ENCODE measurements at regions not wholly inside any gene's neighbourhood (a gene's known extent, or its start where the extent isn't known, plus 50 kb on each side); places are given as distances from the start of the nearest gene placed in this dataset.

DNA sequence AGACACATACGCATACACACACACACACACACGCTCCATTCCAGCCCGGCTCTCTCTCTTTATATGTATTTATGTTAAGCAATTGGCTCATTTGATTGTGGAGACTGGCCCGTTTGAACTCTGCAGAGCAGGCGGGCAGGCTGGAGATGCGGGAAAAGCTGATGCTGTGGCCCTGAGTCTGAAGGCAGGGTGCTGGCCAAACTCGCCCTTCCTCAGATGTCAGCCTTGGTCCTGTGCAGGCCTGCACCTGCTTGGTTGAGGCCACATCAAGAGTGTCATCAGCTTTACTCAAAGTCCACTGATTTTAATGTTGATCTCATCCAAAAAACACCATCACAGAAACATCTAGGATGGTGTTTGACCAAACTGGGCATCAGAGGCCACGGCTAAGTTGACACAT is 569.3 kb downstream of the TBC1D22A start:
- WGBS (ENCODE audit: insufficient coverage) = 89% methylated on average over 3 of the region's 8 CpGs
- ATAC-seq (replicated peaks in 1 of 4) = no peak
- Histone ChIP-seq H3K4me3 (ENCODE audit: control insufficient read depth in 1 of 2, extremely low read depth in 1 of 2, low read length in 1 of 2) (no peak overlapping the region), H3K9me3 (no peaks in the 10 kb centered on the region), H3K27me3 (replicated peaks in 1 of 2; ENCODE audit: control insufficient read depth in 2 of 2, extremely low read depth in 1 of 2, insufficient read depth in 2 of 2, low read length in 1 of 2) (peaks cover 0 to 36% of the 10 kb centered on the region in 2 experiments), H3K4me1 (ENCODE audit: control insufficient read depth in 1 of 2, extremely low read depth in 1 of 2, insufficient read depth in 2 of 2, low read length in 2 of 2) (no peaks in the 10 kb centered on the region), H3K36me3 (ENCODE audit: control insufficient read depth in 2 of 2, extremely low read depth in 1 of 2, insufficient read depth in 1 of 2, low read length in 1 of 2) (no peaks in the 10 kb centered on the region), H3K27ac (ENCODE audit: low read length) (no peak overlapping the region)
- POLR2A ChIA-PET = no interaction called here
- Mint-ChIP-seq H3K4me3 (no peak overlapping the region), H3K36me3 (no peaks in the 10 kb centered on the region), H3K4me1 (no peaks in the 10 kb centered on the region), H3K27ac (no peak overlapping the region), H3K27me3 (peaks cover 3 to 5% of the 10 kb centered on the region in 2 donors), H3K9me3 (peaks cover 0 to 11% (median 6%) of the 10 kb centered on the region in 3 donors)
- DNase-seq = no peak
- CTCF ChIA-PET = no interaction called here

DNA sequence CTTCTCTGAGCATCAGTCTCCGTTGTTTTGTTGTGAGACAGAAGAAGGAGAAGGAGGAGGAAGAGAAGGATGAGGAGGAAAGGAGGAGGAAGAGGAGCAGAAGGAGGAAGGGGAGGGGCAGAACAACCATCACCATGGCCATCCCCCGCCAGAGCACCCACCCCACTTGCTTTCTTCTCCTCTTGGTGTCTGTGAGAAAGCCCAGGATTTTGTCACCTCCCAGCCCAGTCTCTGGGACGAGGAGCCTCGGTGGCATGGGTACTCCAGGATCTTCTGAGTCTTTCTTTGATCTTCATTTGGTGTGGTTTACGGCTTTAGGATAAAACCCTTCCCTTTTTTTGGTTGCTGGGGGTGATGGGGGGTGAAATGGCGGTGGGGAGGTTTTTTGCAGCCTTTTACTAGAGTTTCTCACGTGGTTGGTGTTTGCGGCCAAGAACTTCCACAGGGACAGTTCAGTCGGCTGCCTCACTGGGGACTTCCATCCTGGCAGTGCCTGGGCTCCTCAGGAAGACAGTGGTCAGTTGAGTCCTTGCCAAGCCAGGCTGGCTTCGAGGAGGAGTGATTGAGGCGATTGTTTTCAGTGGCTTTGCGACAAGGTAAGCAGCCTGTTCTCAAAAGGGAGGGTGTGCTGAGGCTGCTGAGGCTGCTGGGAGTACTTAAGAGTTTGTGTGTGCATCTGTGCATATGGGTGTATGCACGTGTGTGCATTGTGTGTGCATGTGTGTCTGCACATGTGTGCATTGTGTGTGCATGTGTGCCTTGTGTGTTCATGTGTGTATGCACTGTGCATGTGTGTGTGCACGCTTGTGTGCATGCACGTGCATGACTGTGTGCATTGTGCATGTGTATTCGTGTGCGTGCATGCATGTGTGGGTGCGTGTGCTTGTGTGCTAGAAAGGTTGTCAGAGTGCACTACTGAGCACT is 567.5 kb downstream of the TBC1D22A start:
- Histone ChIP-seq H3K27ac (ENCODE audit: low read length) (no peak overlapping the region), H3K27me3 (replicated peaks in 1 of 2; ENCODE audit: control insufficient read depth in 2 of 2, extremely low read depth in 1 of 2, insufficient read depth in 2 of 2, low read length in 1 of 2) (peaks cover 0 to 38% of the 10 kb centered on the region in 2 experiments), H3K9me3 (no peaks in the 10 kb centered on the region), H3K4me1 (ENCODE audit: control insufficient read depth in 1 of 2, extremely low read depth in 1 of 2, insufficient read depth in 2 of 2, low read length in 2 of 2) (no peaks in the 10 kb centered on the region), H3K4me3 (ENCODE audit: control insufficient read depth in 1 of 2, extremely low read depth in 1 of 2, low read length in 1 of 2) (no peak overlapping the region), H3K36me3 (ENCODE audit: control insufficient read depth in 2 of 2, extremely low read depth in 1 of 2, insufficient read depth in 1 of 2, low read length in 1 of 2) (no peaks in the 10 kb centered on the region)
- ATAC-seq (replicated peaks in 1 of 4) = no peak
- no peak overlapping the region for H3K4me3 Mint-ChIP-seq
- 70% methylated on average over 15 of the region's 18 CpGs for WGBS (ENCODE audit: insufficient coverage)
- POLR2A ChIA-PET = no interaction called here
- H3K9me3 Mint-ChIP-seq = peaks cover 0 to 5% (median 0%) of the 10 kb centered on the region in 3 donors
- DNase-seq = no peak
- H3K36me3 Mint-ChIP-seq = no peaks in the 10 kb centered on the region
- H3K27me3 Mint-ChIP-seq = peaks cover 4 to 5% of the 10 kb centered on the region in 2 donors
- CTCF ChIA-PET = no interaction called here
- H3K4me1 Mint-ChIP-seq = no peaks in the 10 kb centered on the region
- H3K27ac Mint-ChIP-seq = no peak overlapping the region

DNA sequence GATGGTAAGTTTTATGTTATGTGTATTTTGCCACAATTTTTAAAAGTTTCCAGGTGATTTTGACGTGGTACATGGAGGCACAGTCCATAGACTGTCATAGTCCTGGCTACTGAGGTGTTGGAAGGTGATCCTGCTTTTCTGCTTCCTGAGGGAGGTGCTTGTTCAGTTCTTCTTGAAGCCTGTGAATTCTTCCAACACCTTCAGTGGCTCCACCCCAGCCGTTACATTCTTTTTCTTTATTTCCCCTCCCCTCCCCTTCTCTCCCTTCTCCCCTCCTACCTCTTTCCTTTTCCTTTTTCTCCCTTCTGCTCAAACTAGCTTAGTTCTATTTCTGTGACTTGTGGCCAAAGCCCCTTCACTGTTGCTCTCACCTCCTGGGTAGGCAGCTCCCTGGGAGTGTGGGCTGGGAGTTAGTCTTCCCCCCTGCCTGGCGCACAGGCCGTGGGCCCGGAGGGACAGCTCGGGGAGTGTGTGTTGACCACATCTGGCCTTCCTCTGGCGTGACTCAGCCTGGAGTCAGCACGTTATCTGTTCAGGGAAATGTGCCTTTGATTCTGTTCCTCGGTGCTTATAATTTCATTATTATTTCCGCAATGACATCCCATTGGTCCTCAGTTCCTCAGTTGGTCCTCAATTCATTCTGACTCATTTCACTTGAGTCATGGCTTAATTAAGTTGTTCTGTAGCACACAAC is 566.2 kb downstream of the TBC1D22A start:
- ChIA-PET POLR2A (no interaction called here), CTCF (no interaction called here)
- DNase-seq = no peak
- H3K4me3 Mint-ChIP-seq = no peak overlapping the region
- no peaks in the 10 kb centered on the region for H3K4me1 ChIP-seq (ENCODE audit: control insufficient read depth in 1 of 2, extremely low read depth in 1 of 2, insufficient read depth in 2 of 2, low read length in 2 of 2)
- H3K27me3 ChIP-seq (replicated peaks in 1 of 2; ENCODE audit: control insufficient read depth in 2 of 2, extremely low read depth in 1 of 2, insufficient read depth in 2 of 2, low read length in 1 of 2) = peaks cover 0 to 43% of the 10 kb centered on the region in 2 experiments
- H3K36me3 Mint-ChIP-seq = no peaks in the 10 kb centered on the region
- no peak overlapping the region for H3K4me3 ChIP-seq (ENCODE audit: control insufficient read depth in 1 of 2, extremely low read depth in 1 of 2, low read length in 1 of 2)
- peaks cover 7 to 9% of the 10 kb centered on the region in 2 donors for H3K27me3 Mint-ChIP-seq
- H3K27ac Mint-ChIP-seq = no peak overlapping the region
- H3K27ac ChIP-seq (ENCODE audit: low read length) = no peak overlapping the region
- WGBS (ENCODE audit: insufficient coverage) = 90% methylated on average over 7 of the region's 10 CpGs
- peaks cover 0 to 5% (median 0%) of the 10 kb centered on the region in 3 donors for H3K9me3 Mint-ChIP-seq
- no peak for ATAC-seq (replicated peaks in 1 of 4)
- no peaks in the 10 kb centered on the region for H3K9me3 ChIP-seq
- no peaks in the 10 kb centered on the region for H3K36me3 ChIP-seq (ENCODE audit: control insufficient read depth in 2 of 2, extremely low read depth in 1 of 2, insufficient read depth in 1 of 2, low read length in 1 of 2)
- H3K4me1 Mint-ChIP-seq = no peaks in the 10 kb centered on the region

DNA sequence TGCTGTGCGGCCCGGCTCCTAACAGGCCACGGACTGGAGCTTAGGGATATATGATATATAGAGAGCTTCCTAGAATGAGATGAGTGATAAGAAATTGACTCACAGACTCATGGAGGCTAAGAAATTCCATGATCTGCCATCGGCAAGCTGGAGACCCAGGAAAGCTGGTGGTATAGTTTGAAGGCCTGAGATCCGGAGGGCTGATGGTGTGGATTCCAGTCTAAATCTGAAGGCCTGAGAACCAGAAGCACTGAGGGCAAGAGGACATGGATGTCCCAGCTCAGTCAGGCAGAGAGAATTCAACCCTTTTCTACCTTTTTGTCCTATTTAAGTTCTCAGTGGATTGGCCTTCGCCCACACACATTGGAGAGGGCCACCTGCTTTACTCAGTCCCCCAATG is 564.8 kb downstream of the TBC1D22A start:
- Histone ChIP-seq H3K4me3 (ENCODE audit: control insufficient read depth in 1 of 2, extremely low read depth in 1 of 2, low read length in 1 of 2) (no peak overlapping the region), H3K4me1 (ENCODE audit: control insufficient read depth in 1 of 2, extremely low read depth in 1 of 2, insufficient read depth in 2 of 2, low read length in 2 of 2) (no peaks in the 10 kb centered on the region), H3K9me3 (no peaks in the 10 kb centered on the region), H3K36me3 (ENCODE audit: control insufficient read depth in 2 of 2, extremely low read depth in 1 of 2, insufficient read depth in 1 of 2, low read length in 1 of 2) (no peaks in the 10 kb centered on the region), H3K27ac (ENCODE audit: low read length) (no peak overlapping the region), H3K27me3 (replicated peaks in 1 of 2; ENCODE audit: control insufficient read depth in 2 of 2, extremely low read depth in 1 of 2, insufficient read depth in 2 of 2, low read length in 1 of 2) (peaks cover 0 to 42% of the 10 kb centered on the region in 2 experiments)
- POLR2A ChIA-PET = no interaction called here
- DNase-seq (no peak), ATAC-seq (replicated peaks in 1 of 4) (no peak)
- H3K27ac Mint-ChIP-seq = no peak overlapping the region
- peaks cover 9 to 10% of the 10 kb centered on the region in 2 donors for H3K27me3 Mint-ChIP-seq
- no peaks in the 10 kb centered on the region for H3K4me1 Mint-ChIP-seq
- 85% methylated on average over 5 of the region's 6 CpGs for WGBS (ENCODE audit: insufficient coverage)
- H3K4me3 Mint-ChIP-seq = no peak overlapping the region
- CTCF ChIA-PET = no interaction called here
- no peaks in the 10 kb centered on the region for H3K36me3 Mint-ChIP-seq
- peaks cover 0 to 5% (median 0%) of the 10 kb centered on the region in 3 donors for H3K9me3 Mint-ChIP-seq

DNA sequence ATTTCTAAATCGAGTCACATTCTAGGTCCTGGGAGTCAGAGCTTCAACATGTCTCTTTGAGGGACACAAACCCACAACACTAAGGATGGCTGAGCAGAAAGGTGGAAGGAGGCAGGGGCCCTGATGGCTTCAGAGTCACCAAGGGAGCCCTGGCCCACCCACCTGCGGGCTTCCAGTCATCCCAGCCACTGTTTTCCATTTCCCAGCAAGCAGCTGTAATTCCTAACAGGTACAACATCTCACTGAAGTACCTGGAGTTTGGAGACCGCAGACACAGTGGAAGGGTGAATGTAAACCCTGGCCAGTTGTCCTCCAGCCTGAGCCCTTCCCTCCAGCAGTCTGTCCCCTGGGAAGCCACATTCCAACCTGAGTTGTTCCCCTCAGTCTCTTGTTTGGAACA is 562.8 kb downstream of the TBC1D22A start:
- no peak overlapping the region for H3K4me3 ChIP-seq (ENCODE audit: control insufficient read depth in 1 of 2, extremely low read depth in 1 of 2, low read length in 1 of 2)
- Mint-ChIP-seq H3K27me3 (peaks cover 4 to 7% of the 10 kb centered on the region in 2 donors), H3K27ac (no peak overlapping the region), H3K9me3 (peaks cover 0 to 5% (median 0%) of the 10 kb centered on the region in 3 donors), H3K4me3 (no peak overlapping the region), H3K36me3 (no peaks in the 10 kb centered on the region), H3K4me1 (no peaks in the 10 kb centered on the region)
- H3K4me1 ChIP-seq (ENCODE audit: control insufficient read depth in 1 of 2, extremely low read depth in 1 of 2, insufficient read depth in 2 of 2, low read length in 2 of 2) = no peaks in the 10 kb centered on the region
- ATAC-seq (replicated peaks in 1 of 4) (no peak), DNase-seq (no peak)
- H3K36me3 ChIP-seq (ENCODE audit: control insufficient read depth in 2 of 2, extremely low read depth in 1 of 2, insufficient read depth in 1 of 2, low read length in 1 of 2) = no peaks in the 10 kb centered on the region
- 75% methylated on average over 2 of the region's 3 CpGs for WGBS (ENCODE audit: insufficient coverage)
- ChIA-PET CTCF (no interaction called here), POLR2A (no interaction called here)
- H3K27me3 ChIP-seq (replicated peaks in 1 of 2; ENCODE audit: control insufficient read depth in 2 of 2, extremely low read depth in 1 of 2, insufficient read depth in 2 of 2, low read length in 1 of 2) = peaks cover 0 to 26% of the 10 kb centered on the region in 2 experiments
- no peak overlapping the region for H3K27ac ChIP-seq (ENCODE audit: low read length)
- H3K9me3 ChIP-seq = no peaks in the 10 kb centered on the region

DNA sequence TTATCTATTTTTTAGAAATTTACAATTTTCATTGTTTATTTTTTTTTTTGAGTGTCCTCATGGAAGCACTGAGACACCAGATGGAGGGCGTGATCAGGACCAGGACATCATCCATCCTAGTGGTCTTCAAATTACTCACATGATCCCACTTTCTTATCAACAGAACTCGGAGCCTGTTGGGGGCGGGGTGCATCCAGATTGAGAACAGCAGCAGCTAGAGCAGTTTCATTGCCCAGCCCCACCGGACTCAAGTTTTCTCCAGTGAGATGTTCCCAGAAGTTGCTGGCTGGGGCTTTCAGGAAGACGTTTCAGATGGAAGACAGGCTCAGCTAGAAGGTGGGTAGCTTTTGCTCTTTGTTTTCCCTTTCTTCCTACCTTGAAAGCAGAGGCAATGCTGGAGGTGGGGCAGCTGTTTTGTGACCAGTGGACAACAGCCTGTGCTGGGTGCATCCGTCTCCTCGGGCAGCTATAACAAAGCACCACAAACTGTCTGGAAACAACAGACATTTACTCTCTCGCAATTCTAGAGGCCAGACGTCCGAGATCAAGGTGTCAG is 562.1 kb downstream of the TBC1D22A start:
- no peaks in the 10 kb centered on the region for H3K4me1 Mint-ChIP-seq
- 82% methylated on average over 2 of the region's 10 CpGs for WGBS (ENCODE audit: insufficient coverage)
- peaks cover 7 to 9% of the 10 kb centered on the region in 2 donors for H3K27me3 Mint-ChIP-seq
- no peaks in the 10 kb centered on the region for H3K36me3 Mint-ChIP-seq
- ATAC-seq (replicated peaks in 1 of 4) = no peak
- POLR2A ChIA-PET = no interaction called here
- Histone ChIP-seq H3K27ac (ENCODE audit: low read length) (no peak overlapping the region), H3K4me3 (ENCODE audit: control insufficient read depth in 1 of 2, extremely low read depth in 1 of 2, low read length in 1 of 2) (no peak overlapping the region), H3K27me3 (replicated peaks in 1 of 2; ENCODE audit: control insufficient read depth in 2 of 2, extremely low read depth in 1 of 2, insufficient read depth in 2 of 2, low read length in 1 of 2) (peaks cover 0 to 27% of the 10 kb centered on the region in 2 experiments), H3K9me3 (no peaks in the 10 kb centered on the region), H3K4me1 (ENCODE audit: control insufficient read depth in 1 of 2, extremely low read depth in 1 of 2, insufficient read depth in 2 of 2, low read length in 2 of 2) (no peaks in the 10 kb centered on the region), H3K36me3 (ENCODE audit: control insufficient read depth in 2 of 2, extremely low read depth in 1 of 2, insufficient read depth in 1 of 2, low read length in 1 of 2) (no peaks in the 10 kb centered on the region)
- no peak overlapping the region for H3K27ac Mint-ChIP-seq
- DNase-seq = no peak
- H3K9me3 Mint-ChIP-seq = peaks cover 0 to 5% (median 0%) of the 10 kb centered on the region in 3 donors
- CTCF ChIA-PET = no interaction called here
- no peak overlapping the region for H3K4me3 Mint-ChIP-seq

All from T-cell (primary cell).